GM12878 (cell line): ENCODE measurements at regions not wholly inside any gene's neighbourhood (a gene's known extent, or its start where the extent isn't known, plus 50 kb on each side); places are given as distances from the start of the nearest gene placed in this dataset.

Source experiments
- CTCF ChIP-seq, 3 experiments: IDR thresholded peaks in 2 of 3; conservative IDR thresholded peaks in 1 of 3; 2 replicates each; pipeline ENCODE4 v1.5.1; 2011; ENCODE audit warnings: low read depth in 3 of 3, low read length in 3 of 3, mild to moderate bottlenecking in 3 of 3, control low read depth in 2 of 3, moderate library complexity in 2 of 3, inconsistent platforms in 1 of 3, mixed read lengths in 1 of 3; ENCODE audit not compliant: control insufficient read depth in 2 of 3, insufficient read depth in 1 of 3; ENCODE audit errors: extremely low read depth in 1 of 3
- E2F4 ChIP-seq: IDR thresholded peaks from 2 replicates; pipeline ENCODE4 v1.6.1; 2012; ENCODE audit warnings: low read depth, low read length, improper control_type of control experiment
- MTA3 ChIP-seq: IDR thresholded peaks from 2 replicates; pipeline ENCODE4 v1.6.1; 2012; ENCODE audit warnings: low read length, inconsistent platforms, borderline replicate concordance
- MYC ChIP-seq: IDR thresholded peaks from 2 replicates; pipeline ENCODE4 v1.6.1; 2011; ENCODE audit warnings: mild to moderate bottlenecking, low read length, moderate library complexity, inconsistent platforms; ENCODE audit not compliant: insufficient read depth, insufficient replicate concordance, insufficient read length, severe bottlenecking
- POLR2A ChIP-seq: IDR thresholded peaks from 2 replicates; pipeline ENCODE4 v1.6.1; 2011; ENCODE audit warnings: low read depth, mild to moderate bottlenecking, low read length
- RFX5 ChIP-seq: IDR thresholded peaks from 2 replicates; pipeline ENCODE4 v1.6.1; 2011; ENCODE audit warnings: low read depth, low read length, improper control_type of control experiment
- SRF ChIP-seq, 2 experiments: IDR thresholded peaks; 2 replicates each; pipeline ENCODE4 v1.6.1; 2011; ENCODE audit warnings: low read depth in 2 of 2, low read length in 2 of 2, mild to moderate bottlenecking in 1 of 2, moderate library complexity in 1 of 2
- TBL1XR1 ChIP-seq: IDR thresholded peaks from 2 replicates; pipeline ENCODE4 v1.6.1; 2012; ENCODE audit warnings: low read depth, low read length, improper control_type of control experiment
- USF2 ChIP-seq: IDR thresholded peaks from 2 replicates; pipeline ENCODE4 v1.6.1; 2011; ENCODE audit warnings: low read depth, low read length, improper control_type of control experiment, borderline replicate concordance
- ZNF24 ChIP-seq: fragments of 450-650 bp; IDR thresholded peaks from 2 replicates; pipeline ENCODE4 v1.6.1; 2017; ENCODE audit warnings: antibody characterized with exemption, mild to moderate bottlenecking

GRCh38 chr10:47082055-47082784 lies 171.0 kb downstream of the PTPN20 start:
- TF ChIP-seq CTCF (IDR thresholded peaks at IDR 0.05 in 2 of 3, conservative IDR thresholded peaks at IDR 0.05 in 1 of 3; ENCODE audit: control insufficient read depth in 2 of 3, extremely low read depth in 1 of 3, insufficient read depth in 1 of 3, low read depth in 3 of 3, low read length in 3 of 3) (no peak), RFX5 (no peak), E2F4 (no peak), POLR2A (no peak), MTA3 (no peak), TBL1XR1 (no peak), MYC (no peak), SRF (IDR thresholded peaks at IDR 0.05; ENCODE audit: low read depth in 2 of 2, low read length in 2 of 2) (no peak), USF2 (no peak), ZNF24 (no peak)
